SK-N-SH (cell line): ENCODE measurements at regions not wholly inside any gene's neighbourhood (a gene's known extent, or its start where the extent isn't known, plus 50 kb on each side); places are given as distances from the start of the nearest gene placed in this dataset.

Experiments
- CTCF ChIP-seq: fragments of 200-600 bp; sonication (generic); IDR thresholded peaks from 2 replicates; pipeline ENCODE4 v1.6.1; 2017; ENCODE audit warnings: antibody characterized with exemption, mild to moderate bottlenecking, moderate library complexity
- EP300 ChIP-seq, 2 experiments: IDR thresholded peaks; 2 replicates each; pipeline versions ENCODE4 v1.4.0 to v1.6.1; 2012; ENCODE audit warnings: borderline replicate concordance in 1 of 2, low read depth in 1 of 2, low read length in 1 of 2
- FOXM1 ChIP-seq: IDR thresholded peaks from 2 replicates; pipeline ENCODE4 v1.4.0; 2012; ENCODE audit warnings: low read depth, mild to moderate bottlenecking
- IRF3 ChIP-seq: fragments of 150-350 bp; IDR thresholded peaks from 2 replicates; pipeline ENCODE4 v1.6.1; 2016; ENCODE audit warnings: mild to moderate bottlenecking, low read depth, low read length
- JUND ChIP-seq: IDR thresholded peaks from 2 replicates; pipeline ENCODE4 v1.4.0; 2012
- MAX ChIP-seq: IDR thresholded peaks from 2 replicates; pipeline ENCODE4 v1.4.0; 2012; ENCODE audit warnings: low read depth
- MXI1 ChIP-seq: IDR thresholded peaks from 2 replicates; pipeline ENCODE4 v1.6.1; 2012; ENCODE audit warnings: mild to moderate bottlenecking, low read depth, low read length, improper control_type of control experiment
- RCOR1 ChIP-seq: fragments of 150-350 bp; IDR thresholded peaks from 2 replicates; pipeline ENCODE4 v1.6.1; 2017; ENCODE audit warnings: antibody characterized with exemption, low read length
- REST ChIP-seq: IDR thresholded peaks from 2 replicates; pipeline ENCODE4 v1.6.1; 2012; ENCODE audit warnings: mild to moderate bottlenecking, low read depth, low read length, moderate library complexity
- TAF1 ChIP-seq: IDR thresholded peaks from 2 replicates; pipeline ENCODE4 v1.6.1; 2012; ENCODE audit warnings: low read depth, mild to moderate bottlenecking, low read length, moderate library complexity, borderline replicate concordance
- USF1 ChIP-seq: IDR thresholded peaks from 2 replicates; pipeline ENCODE4 v1.4.0; 2012; ENCODE audit warnings: low read depth, borderline replicate concordance
- USF2 ChIP-seq: fragments of 150-350 bp; IDR thresholded peaks from 2 replicates; pipeline ENCODE4 v1.6.1; 2017; ENCODE audit warnings: antibody characterized with exemption, low read length, low read depth, borderline replicate concordance
- ZBTB33 ChIP-seq: IDR thresholded peaks from 2 replicates; pipeline ENCODE4 v1.4.0; 2012; ENCODE audit warnings: low read depth, borderline replicate concordance

- TF ChIP-seq JUND (no peak), USF2 (no peak), REST (no peak), MAX (no peak), ZBTB33 (no peak), CTCF (no peak), EP300 (IDR thresholded peaks at IDR 0.05; ENCODE audit: borderline replicate concordance in 1 of 2, low read depth in 1 of 2, low read length in 1 of 2) (no peak), MXI1 (no peak), USF1 (no peak), RCOR1 (no peak), TAF1 (no peak), FOXM1 (no peak), IRF3 (no peak)
Measured at GRCh38 chr10:35912615-35913569, 270.8 kb upstream of the FZD8 start.
